GM12878 (cell line): ENCODE measurements at regions not wholly inside any gene's neighbourhood (a gene's known extent, or its start where the extent isn't known, plus 50 kb on each side); places are given as distances from the start of the nearest gene placed in this dataset.

Experiments used
- ATAC-seq: fragments of 200-7000 bp; cut with Tn5 transposase; 3 replicates; pipeline ENCODE4 v1.9.1; 2020; ENCODE audit warnings: mild to moderate bottlenecking, moderate library complexity
- BruUV-seq: library from RNA; stranded (reverse); fragments of 400-500 nt; replicated peaks from 2 replicates; lab custom pipeline; 2021; lab: Mats Ljungman, UMichigan
- CTCF ChIA-PET: fragments of 300-600 bp; sonication (Branson Sonifier 250); formaldehyde crosslinking; extraction: SDS; loops from one replicate; lab custom pipeline; 2021; ENCODE audit warnings: inconsistent platforms; lab: Yijun Ruan, JAX
- POLR2A ChIA-PET: fragments of 350-600 bp; formaldehyde crosslinking; extraction: SDS; loops from one replicate; lab custom pipeline; 2021; ENCODE audit warnings: inconsistent platforms; lab: Charles Lee
- RAD21 ChIA-PET: fragments of 300-600 bp; sonication (Branson Sonifier 250); formaldehyde crosslinking; loops from one replicate; lab custom pipeline; 2023; ENCODE audit warnings: antibody characterized with exemption; ENCODE audit not compliant: unreplicated experiment; lab: Charles Lee
- SMC1A ChIA-PET: fragments of 300-600 bp; sonication (Branson Sonifier 250); formaldehyde crosslinking; loops from one replicate; lab custom pipeline; 2023; ENCODE audit not compliant: unreplicated experiment, uncharacterized antibody; lab: Charles Lee
- DNase-seq: peaks from one replicate; pipeline ENCODE4 v3.0.0-alpha.2; 2011; ENCODE audit warnings: low read depth, low spot score
- FAIRE-seq: peaks from 3 replicates; lab custom pipeline; 2011; peaks lifted over from hg19 to GRCh38; lab: Jason Lieb, UNC
- H2AFZ ChIP-seq: 2 replicates; pipeline ENCODE4 v1.6.0; 2011; ENCODE audit warnings: low read depth, low read length, control low read depth; ENCODE audit not compliant: control insufficient read depth
- H3K27ac ChIP-seq: 2 replicates; pipeline ENCODE4 v1.5.1; 2011; ENCODE audit warnings: control low read depth; ENCODE audit not compliant: control insufficient read depth, insufficient read depth
- H3K27me3 ChIP-seq, 2 experiments: replicated peaks in 1 of 2; 2 replicates each; pipeline versions ENCODE4 v1.6.0 to v1.6.1; 2011; ENCODE audit warnings: low read length in 1 of 2; ENCODE audit not compliant: control insufficient read depth in 2 of 2, insufficient read depth in 2 of 2
- H3K36me3 ChIP-seq, 2 experiments: 2 replicates each; pipeline ENCODE4 v1.5.1; 2011; ENCODE audit warnings: low read length in 1 of 2; ENCODE audit not compliant: control insufficient read depth in 2 of 2, insufficient read depth in 2 of 2
- H3K4me1 ChIP-seq: 2 replicates; pipeline ENCODE4 v1.6.1; 2011; ENCODE audit warnings: mild to moderate bottlenecking, low read length, moderate library complexity, mixed read lengths; ENCODE audit not compliant: control insufficient read depth, insufficient read depth
- H3K4me2 ChIP-seq: 2 replicates; pipeline ENCODE4 v1.6.0; 2011; ENCODE audit warnings: control low read depth; ENCODE audit not compliant: control insufficient read depth, insufficient read depth
- H3K4me3 ChIP-seq: fragments of 200-600 bp; sonication (generic); 2 replicates; pipeline ENCODE4 v1.5.1; 2016
- H3K79me2 ChIP-seq: 2 replicates; pipeline ENCODE4 v1.6.0; 2011; ENCODE audit warnings: low read length; ENCODE audit not compliant: control insufficient read depth, insufficient read depth
- H3K9ac ChIP-seq: 2 replicates; pipeline ENCODE4 v1.8.0; 2011; ENCODE audit warnings: low read length, control low read depth, mixed read lengths; ENCODE audit not compliant: control insufficient read depth, insufficient read depth
- H3K9me3 ChIP-seq: replicated peaks from 3 replicates; pipeline ENCODE4 v1.5.1; 2011; ENCODE audit warnings: mild to moderate bottlenecking, low read length; ENCODE audit not compliant: control insufficient read depth, insufficient read depth
- H4K20me1 ChIP-seq: 2 replicates; pipeline ENCODE4 v1.6.0; 2011; ENCODE audit not compliant: control insufficient read depth, insufficient read depth
- CHD1 ChIP-seq: IDR thresholded peaks from 2 replicates; pipeline ENCODE4 v1.6.1; 2012; ENCODE audit warnings: low read depth, low read length, improper control_type of control experiment
- CHD2 ChIP-seq: IDR thresholded peaks from 2 replicates; pipeline ENCODE4 v1.6.1; 2011; ENCODE audit warnings: low read depth, low read length, improper control_type of control experiment, borderline replicate concordance
- GABPA ChIP-seq: IDR thresholded peaks from 2 replicates; pipeline ENCODE4 v1.6.1; 2014; ENCODE audit warnings: antibody characterized with exemption, low read depth, mild to moderate bottlenecking, inconsistent platforms
- HDAC2 ChIP-seq: fragments of 200-600 bp; sonication (generic); IDR thresholded peaks from 2 replicates; pipeline ENCODE4 v1.6.1; 2017
- KAT2A ChIP-seq: conservative IDR thresholded peaks from 2 replicates; pipeline ENCODE4 v1.6.1; 2011; ENCODE audit warnings: low read depth, low read length; ENCODE audit not compliant: control insufficient read depth
- MTA3 ChIP-seq: IDR thresholded peaks from 2 replicates; pipeline ENCODE4 v1.6.1; 2012; ENCODE audit warnings: low read length, inconsistent platforms, borderline replicate concordance
- MXI1 ChIP-seq: fragments of 150-350 bp; IDR thresholded peaks from 2 replicates; pipeline ENCODE4 v1.6.1; 2011; ENCODE audit warnings: low read depth, mild to moderate bottlenecking, inconsistent platforms, low read length, improper control_type of control experiment
- SMARCA5 ChIP-seq: fragments of 450-650 bp; IDR thresholded peaks from 2 replicates; pipeline ENCODE4 v1.6.1; 2017; ENCODE audit warnings: mild to moderate bottlenecking
- ZNF384 ChIP-seq: IDR thresholded peaks from 2 replicates; pipeline ENCODE4 v1.6.1; 2012; ENCODE audit warnings: low read depth, mild to moderate bottlenecking, low read length, improper control_type of control experiment, borderline replicate concordance
- WGBS: methylation state at CpG from one replicate; pipeline ENCODE4 v1.1.6; 2016; ENCODE audit warnings: low lambda C conversion rate; ENCODE audit not compliant: insufficient replicate concordance, insufficient coverage; ENCODE audit errors: missing lambda C conversion rate; 5-methylcytosine and 5-hydroxymethylcytosine counted together
- in situ Hi-C: fragments of 300-500 bp; cut with MboI; formaldehyde crosslinking; loops from 9 replicates; pipeline ENCODE4 v1.14.3; 2018; ENCODE audit warnings: mixed read lengths
- intact Hi-C: fragments of 100-400 bp; cut with micrococcal nuclease; formaldehyde crosslinking; loops from one replicate; pipeline ENCODE4 v1.14.2; 2022; ENCODE audit not compliant: unreplicated experiment
- TF ChIP-seq, protein P1 (sequence below): fragments of 450-650 bp; IDR thresholded peaks from 2 replicates; pipeline ENCODE4 v1.6.1; 2014; ENCODE audit warnings: mild to moderate bottlenecking

DNA sequence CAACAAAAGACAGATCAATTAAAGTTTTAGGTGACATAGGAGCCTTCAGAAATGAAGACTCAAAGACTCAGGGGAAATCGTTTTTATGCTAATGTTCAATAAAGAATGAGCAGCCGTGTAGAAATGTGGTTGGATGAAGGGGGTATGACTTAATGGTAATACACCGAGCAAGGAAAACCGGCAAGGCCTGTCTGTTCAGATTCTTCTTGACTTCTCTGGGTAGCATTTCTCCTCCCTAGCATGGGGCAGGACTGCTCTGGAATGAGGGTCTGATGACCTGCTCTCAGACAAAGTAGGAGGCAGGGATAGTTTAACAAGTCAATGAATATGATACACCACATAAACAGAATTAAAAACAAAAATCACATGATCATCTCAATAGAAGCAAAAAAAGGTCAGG is 487.4 kb downstream of the ZNF608 start:
- CTCF ChIA-PET, result no interaction called here

DNA sequence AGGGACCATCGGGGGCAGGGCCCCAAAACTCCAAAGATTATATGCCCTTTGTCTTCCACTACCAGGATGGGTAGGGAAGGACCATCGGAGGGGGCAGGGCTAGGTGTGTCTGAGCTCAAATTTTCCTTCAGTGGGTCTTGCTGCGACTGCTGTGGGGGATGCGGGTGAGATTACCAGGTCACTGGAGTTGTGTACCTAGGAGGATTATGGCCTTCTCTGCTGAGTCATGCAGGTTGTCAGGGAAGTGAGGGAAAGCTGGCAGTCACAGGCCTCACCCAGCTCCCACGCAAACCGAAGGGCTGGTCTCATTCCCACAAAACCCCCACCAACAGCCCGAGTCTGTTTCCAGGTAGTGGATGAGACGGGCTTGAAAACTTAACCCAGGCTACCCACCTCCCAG is 489.4 kb downstream of the ZNF608 start:
- WGBS, result 59% methylated on average over 8 of the region's 8 CpGs
- ChIA-PET RAD21 (no interaction called here), POLR2A (no interaction called here), CTCF (no interaction called here), SMC1A (no interaction called here)
- no peak overlapping the region for H3K4me2 ChIP-seq
- DNase-seq, result no peak
- no peaks in the 10 kb centered on the region; a peak in 1 of 4 replicates for H3K27me3 ChIP-seq
- no peak overlapping the region for H3K27ac ChIP-seq
- FAIRE-seq, result no peak
- no peaks in the 10 kb centered on the region for H4K20me1 ChIP-seq
- intact Hi-C loops, result no loop called here
- ATAC-seq, result no peak
- H3K9me3 ChIP-seq, result no peaks in the 10 kb centered on the region
- no peaks in the 10 kb centered on the region for H3K79me2 ChIP-seq
- H2AFZ ChIP-seq, result no peak overlapping the region
- BruUV-seq, result no TSS peak
- TF ChIP-seq CHD1, result no peak
- TF ChIP-seq GABPA, result no peak
- no peak for TF ChIP-seq HDAC2
- TF ChIP-seq CHD2, result no peak
- TF ChIP-seq MTA3, result no peak
- TF ChIP-seq SMARCA5, result no peak
- no peak for TF ChIP-seq ZNF384
- TF ChIP-seq MXI1, result no peak
- TF ChIP-seq KAT2A, result no peak
- H3K36me3 ChIP-seq, result no peaks in the 10 kb centered on the region
- H3K4me3 ChIP-seq, result no peak overlapping the region
- H3K9ac ChIP-seq, result no peak overlapping the region
- in situ Hi-C loops, result no loop called here
- no peaks in the 10 kb centered on the region for H3K4me1 ChIP-seq

More for the DNA sequence above, 487.4 kb downstream of the ZNF608 start:
- Histone ChIP-seq H3K4me2 (no peak overlapping the region), H4K20me1 (no peaks in the 10 kb centered on the region), H3K9me3 (no peaks in the 10 kb centered on the region), H3K4me1 (no peaks in the 10 kb centered on the region), H3K36me3 (no peaks in the 10 kb centered on the region), H3K9ac (no peak overlapping the region), H3K27ac (no peak overlapping the region), H3K27me3 (no peaks in the 10 kb centered on the region; a peak in 1 of 4 replicates), H2AFZ (no peak overlapping the region), H3K79me2 (no peaks in the 10 kb centered on the region), H3K4me3 (no peak overlapping the region)
- no peak for FAIRE-seq
- ChIA-PET SMC1A (no interaction called here), RAD21 (no interaction called here), POLR2A (no interaction called here)
- no peak for ATAC-seq
- WGBS, result 55% methylated on average over 4 of the region's 4 CpGs
- intact Hi-C loops (no loop called here), in situ Hi-C loops (no loop called here)
- TF ChIP-seq, protein P1, sequence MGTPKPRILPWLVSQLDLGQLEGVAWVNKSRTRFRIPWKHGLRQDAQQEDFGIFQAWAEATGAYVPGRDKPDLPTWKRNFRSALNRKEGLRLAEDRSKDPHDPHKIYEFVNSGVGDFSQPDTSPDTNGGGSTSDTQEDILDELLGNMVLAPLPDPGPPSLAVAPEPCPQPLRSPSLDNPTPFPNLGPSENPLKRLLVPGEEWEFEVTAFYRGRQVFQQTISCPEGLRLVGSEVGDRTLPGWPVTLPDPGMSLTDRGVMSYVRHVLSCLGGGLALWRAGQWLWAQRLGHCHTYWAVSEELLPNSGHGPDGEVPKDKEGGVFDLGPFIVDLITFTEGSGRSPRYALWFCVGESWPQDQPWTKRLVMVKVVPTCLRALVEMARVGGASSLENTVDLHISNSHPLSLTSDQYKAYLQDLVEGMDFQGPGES, result no peak
- DNase-seq, result no peak
- BruUV-seq, result no TSS peak
